ENCODE measurements at regions not wholly inside any gene's neighbourhood (a gene's known extent, or its start where the extent isn't known, plus 50 kb on each side); places are given as distances from the start of the nearest gene placed in this dataset.

DNA sequence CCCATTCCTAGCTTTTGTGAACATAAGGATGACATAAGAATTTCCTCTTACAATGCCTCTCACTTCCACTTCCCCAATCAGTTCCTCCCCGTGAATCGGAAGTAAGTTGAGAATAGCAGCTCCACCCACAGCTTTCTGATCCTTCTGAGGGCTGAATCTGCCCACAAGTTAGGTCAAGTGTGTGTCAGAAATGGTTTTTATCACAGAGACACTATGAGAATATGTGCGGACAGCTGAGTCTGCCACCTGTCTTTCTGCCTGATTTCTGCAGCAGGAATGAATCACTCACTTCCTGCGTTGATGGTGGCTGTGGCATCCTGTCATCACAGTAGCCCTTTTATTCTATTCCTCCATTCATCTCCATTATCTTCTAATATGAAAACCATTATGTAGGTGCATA, 70.2 kb downstream of the RIN2 start:
- TF ChIP-seq, protein P1, sequence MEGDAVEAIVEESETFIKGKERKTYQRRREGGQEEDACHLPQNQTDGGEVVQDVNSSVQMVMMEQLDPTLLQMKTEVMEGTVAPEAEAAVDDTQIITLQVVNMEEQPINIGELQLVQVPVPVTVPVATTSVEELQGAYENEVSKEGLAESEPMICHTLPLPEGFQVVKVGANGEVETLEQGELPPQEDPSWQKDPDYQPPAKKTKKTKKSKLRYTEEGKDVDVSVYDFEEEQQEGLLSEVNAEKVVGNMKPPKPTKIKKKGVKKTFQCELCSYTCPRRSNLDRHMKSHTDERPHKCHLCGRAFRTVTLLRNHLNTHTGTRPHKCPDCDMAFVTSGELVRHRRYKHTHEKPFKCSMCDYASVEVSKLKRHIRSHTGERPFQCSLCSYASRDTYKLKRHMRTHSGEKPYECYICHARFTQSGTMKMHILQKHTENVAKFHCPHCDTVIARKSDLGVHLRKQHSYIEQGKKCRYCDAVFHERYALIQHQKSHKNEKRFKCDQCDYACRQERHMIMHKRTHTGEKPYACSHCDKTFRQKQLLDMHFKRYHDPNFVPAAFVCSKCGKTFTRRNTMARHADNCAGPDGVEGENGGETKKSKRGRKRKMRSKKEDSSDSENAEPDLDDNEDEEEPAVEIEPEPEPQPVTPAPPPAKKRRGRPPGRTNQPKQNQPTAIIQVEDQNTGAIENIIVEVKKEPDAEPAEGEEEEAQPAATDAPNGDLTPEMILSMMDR (IDR thresholded peaks at IDR 0.05): no peak
- TF ChIP-seq POLR2A (IDR thresholded peaks at IDR 0.05): no peak
- no peak for TF ChIP-seq EP300 (IDR thresholded peaks at IDR 0.05)
- TF ChIP-seq POLR2AphosphoS5 (IDR thresholded peaks at IDR 0.05): no peak

Data from stomach (tissue), 4 donors.